BJ (cell line): ENCODE measurements at regions not wholly inside any gene's neighbourhood (a gene's known extent, or its start where the extent isn't known, plus 50 kb on each side); places are given as distances from the start of the nearest gene placed in this dataset.

Experiments
- CTCF ChIA-PET: fragments of 350-600 bp; formaldehyde crosslinking; extraction: SDS; loops from one replicate; lab custom pipeline; 2021; ENCODE audit warnings: antibody characterized with exemption, inconsistent platforms; lab: Yijun Ruan, JAX
- POLR2A ChIA-PET: fragments of 300-600 bp; sonication (Branson Sonifier 250); formaldehyde crosslinking; extraction: SDS; loops from one replicate; lab custom pipeline; 2021; ENCODE audit warnings: antibody characterized with exemption; lab: Charles Lee
- DNase-seq: peaks from one replicate; pipeline ENCODE4 v3.0.0-alpha.2; 2011; ENCODE audit warnings: low read depth
- H3K27me3 ChIP-seq: 2 replicates; pipeline ENCODE4 v1.6.0; 2011; ENCODE audit warnings: low read length; ENCODE audit not compliant: control insufficient read depth, insufficient read depth
- H3K36me3 ChIP-seq: 2 replicates; pipeline ENCODE4 v1.5.1; 2011; ENCODE audit warnings: low read length; ENCODE audit not compliant: control insufficient read depth, insufficient read depth
- H3K4me3 ChIP-seq: 2 replicates; pipeline ENCODE4 v1.5.1; 2011; ENCODE audit warnings: low read depth, mild to moderate bottlenecking, control low read depth, low read length
- TF ChIP-seq, protein P1 (sequence below): IDR thresholded peaks from 2 replicates; pipeline ENCODE4 v1.5.1; 2011; ENCODE audit warnings: low read depth, mild to moderate bottlenecking, control low read depth, inconsistent platforms, low read length, moderate library complexity; ENCODE audit not compliant: insufficient read depth

DNA sequence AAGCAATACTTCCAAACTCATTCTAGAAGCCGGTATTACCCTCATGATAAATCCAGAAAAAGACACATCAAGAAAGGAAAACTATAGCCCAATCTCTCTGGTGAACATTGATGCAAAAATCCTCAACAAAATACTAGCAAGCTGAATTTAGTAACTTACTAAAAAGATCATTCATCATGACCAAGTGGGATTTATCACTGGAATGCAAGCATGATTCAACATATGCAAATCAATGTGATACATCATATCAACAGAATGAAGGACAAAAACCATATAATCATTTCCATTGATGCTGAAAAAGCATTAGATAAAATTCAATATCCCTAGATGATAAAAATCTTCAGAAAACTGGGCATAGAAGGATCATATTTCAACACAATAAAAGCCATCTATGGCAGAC lies 402.9 kb downstream of the TGFB2 start:
- ChIA-PET POLR2A (no interaction called here), CTCF (no interaction called here)
- Histone ChIP-seq H3K4me3 (no peak overlapping the region), H3K36me3 (no peaks in the 10 kb centered on the region), H3K27me3 (no peaks in the 10 kb centered on the region; the same call in 1 of the 2 replicates)
- DNase-seq = no peak
- TF ChIP-seq, protein P1, sequence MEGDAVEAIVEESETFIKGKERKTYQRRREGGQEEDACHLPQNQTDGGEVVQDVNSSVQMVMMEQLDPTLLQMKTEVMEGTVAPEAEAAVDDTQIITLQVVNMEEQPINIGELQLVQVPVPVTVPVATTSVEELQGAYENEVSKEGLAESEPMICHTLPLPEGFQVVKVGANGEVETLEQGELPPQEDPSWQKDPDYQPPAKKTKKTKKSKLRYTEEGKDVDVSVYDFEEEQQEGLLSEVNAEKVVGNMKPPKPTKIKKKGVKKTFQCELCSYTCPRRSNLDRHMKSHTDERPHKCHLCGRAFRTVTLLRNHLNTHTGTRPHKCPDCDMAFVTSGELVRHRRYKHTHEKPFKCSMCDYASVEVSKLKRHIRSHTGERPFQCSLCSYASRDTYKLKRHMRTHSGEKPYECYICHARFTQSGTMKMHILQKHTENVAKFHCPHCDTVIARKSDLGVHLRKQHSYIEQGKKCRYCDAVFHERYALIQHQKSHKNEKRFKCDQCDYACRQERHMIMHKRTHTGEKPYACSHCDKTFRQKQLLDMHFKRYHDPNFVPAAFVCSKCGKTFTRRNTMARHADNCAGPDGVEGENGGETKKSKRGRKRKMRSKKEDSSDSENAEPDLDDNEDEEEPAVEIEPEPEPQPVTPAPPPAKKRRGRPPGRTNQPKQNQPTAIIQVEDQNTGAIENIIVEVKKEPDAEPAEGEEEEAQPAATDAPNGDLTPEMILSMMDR = no peak

DNA sequence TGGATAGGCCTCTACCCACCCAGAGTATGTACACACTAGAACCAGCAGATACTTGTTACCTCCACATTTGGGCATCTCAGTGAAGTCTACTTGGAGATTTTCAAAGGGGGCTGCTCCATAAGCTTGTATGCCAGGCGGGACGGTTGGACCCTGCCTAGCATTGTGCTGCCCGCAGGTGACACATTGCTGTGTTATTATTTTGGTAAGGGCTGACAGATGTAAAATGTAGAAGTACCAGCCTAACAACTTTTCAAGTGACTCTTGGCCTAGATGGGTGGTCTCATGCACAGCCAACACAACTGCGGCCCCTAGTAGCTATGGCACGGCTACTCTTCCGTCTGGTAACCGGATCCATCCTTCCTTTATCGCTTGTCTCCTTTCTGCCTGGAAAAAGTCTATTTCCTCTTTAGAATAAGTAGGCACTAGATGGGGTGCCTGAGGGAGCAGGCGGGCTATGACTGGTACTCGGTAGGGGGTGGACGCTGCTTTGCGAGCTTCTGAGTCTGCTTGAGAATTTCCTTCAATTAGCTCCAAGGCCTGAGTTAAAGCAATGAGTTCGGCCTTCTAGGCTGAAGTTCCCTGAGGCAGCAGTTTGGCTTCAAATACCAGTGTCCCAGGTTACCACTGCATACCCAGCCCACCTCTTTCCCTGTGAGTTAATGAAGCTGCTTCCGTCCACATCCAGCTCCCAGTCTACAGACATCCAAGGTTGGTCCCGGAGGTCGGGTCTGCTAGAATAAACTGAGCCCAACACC lies 405.3 kb downstream of the TGFB2 start:
- H3K27me3 ChIP-seq = no peaks in the 10 kb centered on the region; the same call in 1 of the 2 replicates
- TF ChIP-seq, protein P1 = no peak
- DNase-seq = no peak
- H3K36me3 ChIP-seq = no peaks in the 10 kb centered on the region
- ChIA-PET POLR2A (no interaction called here), CTCF (no interaction called here)
- no peak overlapping the region for H3K4me3 ChIP-seq

DNA sequence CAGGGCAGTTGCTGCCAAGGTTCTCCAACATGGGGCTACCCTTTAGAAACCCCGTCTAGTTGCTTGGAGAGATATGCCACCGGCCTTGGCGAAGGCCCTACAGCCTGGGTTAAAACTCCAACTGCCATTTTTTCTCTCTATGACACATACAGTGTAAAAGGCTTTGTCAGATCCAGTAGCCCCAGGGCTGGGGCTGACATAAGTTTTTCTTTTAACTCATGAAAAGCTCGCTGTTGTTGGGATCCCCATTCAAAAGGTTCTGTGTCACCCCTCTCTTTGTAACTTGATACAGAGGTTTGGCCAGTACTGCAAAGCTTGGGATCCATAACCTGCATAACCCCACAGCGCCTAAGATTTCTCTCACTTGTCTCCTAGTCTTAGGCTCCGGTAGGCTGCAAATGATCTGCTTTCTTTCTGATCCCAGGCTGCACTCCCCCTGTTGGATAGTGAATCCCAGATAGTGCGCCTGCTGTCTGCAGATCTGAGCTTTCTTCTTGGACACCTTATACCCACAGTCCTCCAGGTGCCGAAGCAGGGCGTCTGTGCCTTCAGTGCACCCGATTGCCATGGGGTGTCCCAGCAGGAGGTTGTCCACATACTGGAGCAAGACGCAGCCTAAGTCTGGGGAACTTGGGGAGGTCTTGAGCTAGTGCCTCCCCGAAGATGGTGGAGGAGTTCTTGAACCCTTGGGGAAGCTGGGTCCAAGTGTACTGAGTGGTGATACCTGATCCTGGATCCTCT lies 406.2 kb downstream of the TGFB2 start:
- Histone ChIP-seq H3K27me3 (no peaks in the 10 kb centered on the region; the same call in 1 of the 2 replicates), H3K36me3 (no peaks in the 10 kb centered on the region), H3K4me3 (no peak overlapping the region)
- DNase-seq = no peak
- ChIA-PET POLR2A (no interaction called here), CTCF (no interaction called here)
- TF ChIP-seq, protein P1 = no peak

DNA sequence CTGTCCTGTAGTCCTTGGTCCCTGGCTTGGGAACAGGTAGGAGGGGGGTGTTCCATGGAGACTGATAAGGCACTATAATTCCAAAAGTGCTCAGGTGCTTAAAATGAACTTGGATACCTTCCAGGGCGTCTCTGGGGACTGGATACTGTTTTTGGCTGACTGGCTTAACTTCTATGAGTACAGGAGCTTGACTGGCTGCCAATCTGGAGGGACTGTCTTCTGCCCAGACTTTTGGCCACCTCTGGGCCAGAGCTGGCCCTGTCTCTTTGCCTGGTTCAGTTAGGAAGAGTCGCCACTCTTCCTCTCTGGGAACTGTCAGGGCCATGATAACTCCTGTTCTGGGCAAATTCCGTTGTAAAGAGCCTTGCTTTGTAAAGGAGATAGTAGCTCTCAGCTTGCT lies 407.0 kb downstream of the TGFB2 start:
- H3K36me3 ChIP-seq = no peaks in the 10 kb centered on the region
- ChIA-PET CTCF (no interaction called here), POLR2A (no interaction called here)
- no peaks in the 10 kb centered on the region; the same call in 1 of the 2 replicates for H3K27me3 ChIP-seq
- TF ChIP-seq, protein P1 = no peak
- DNase-seq = no peak
- H3K4me3 ChIP-seq = no peak overlapping the region

DNA sequence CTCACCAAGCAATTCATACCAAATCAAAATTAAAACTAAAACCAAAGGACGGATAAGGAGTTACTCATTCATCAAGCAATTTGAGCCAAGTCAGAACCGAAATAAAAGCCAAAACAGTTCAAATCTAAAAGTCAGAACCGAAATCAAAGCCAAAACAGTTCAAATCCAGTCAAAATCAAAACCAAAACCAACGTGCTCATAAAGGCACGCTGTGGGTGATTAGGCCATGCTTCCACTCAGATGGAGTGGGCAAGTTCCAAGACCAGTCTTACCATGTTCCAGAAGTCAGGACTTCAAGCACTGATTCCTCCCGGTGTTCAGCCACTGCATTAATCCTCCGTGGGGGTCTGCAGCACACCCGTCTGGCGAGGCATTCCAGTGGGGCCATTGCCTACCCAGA lies 409.3 kb downstream of the TGFB2 start:
- DNase-seq = no peak
- ChIA-PET POLR2A (no interaction called here), CTCF (interaction anchor here (0.8 kb wide), 1 partner anchor 42 kb away, joined by 3 read pairs; no protein-coding TSS in a partner anchor)
- H3K27me3 ChIP-seq = no peaks in the 10 kb centered on the region; the same call in 1 of the 2 replicates
- H3K4me3 ChIP-seq = no peak overlapping the region
- no peaks in the 10 kb centered on the region for H3K36me3 ChIP-seq
- TF ChIP-seq, protein P1 = no peak
